ENCODE measurements at regions not wholly inside any gene's neighbourhood (a gene's known extent, or its start where the extent isn't known, plus 50 kb on each side); places are given as distances from the start of the nearest gene placed in this dataset.

DNA sequence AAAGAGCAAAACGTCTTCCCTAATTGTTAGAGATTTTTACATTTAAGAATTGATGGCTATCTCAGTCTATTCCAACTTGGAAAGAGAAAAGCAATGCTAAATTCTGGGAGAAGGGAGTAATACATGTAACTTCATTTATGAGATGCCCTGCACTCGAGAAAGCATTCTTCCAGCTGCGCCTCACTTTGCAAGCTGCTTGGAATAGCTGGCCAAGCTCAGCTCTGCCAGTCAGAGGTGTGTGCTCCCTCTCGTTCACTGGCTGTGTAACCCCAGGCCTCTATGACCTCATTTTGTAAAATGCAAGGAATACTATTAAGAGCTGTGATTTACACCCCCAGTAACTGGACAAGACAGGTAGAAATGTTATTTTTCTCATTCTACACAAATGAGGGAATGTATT lies 79.1 kb downstream of the OTX2 start:
- H3K27ac ChIP-seq (ENCODE audit: low read length) = no peak overlapping the region
- ChIA-PET CTCF (no interaction called here), POLR2A (ENCODE audit: unreplicated experiment) (interaction anchor here (0.7 kb wide), 1 partner anchor 46 kb away, joined by 12 read pairs; no protein-coding TSS in a partner anchor)
- H3K9me3 ChIP-seq (ENCODE audit: low read length) = no peaks in the 10 kb centered on the region
- H3K4me3 ChIP-seq (ENCODE audit: low read length) = no peak overlapping the region
- peaks cover 77% of the 10 kb centered on the region for H3K27me3 ChIP-seq (ENCODE audit: low read length)
- H3K9ac ChIP-seq (ENCODE audit: low read length) = no peak overlapping the region
- no peaks in the 10 kb centered on the region for H3K36me3 ChIP-seq (ENCODE audit: low read depth, low read length)
- ATAC-seq (no peak), DNase-seq (no peak)
- H3K4me2 ChIP-seq (ENCODE audit: low read length) = no peak overlapping the region
- no peaks in the 10 kb centered on the region for H3K9me2 ChIP-seq (replicated peaks; ENCODE audit: low read length)
- H3F3A ChIP-seq (ENCODE audit: low read length, unreplicated experiment) = no peaks in the 10 kb centered on the region
- no peaks in the 10 kb centered on the region for H3K79me2 ChIP-seq (ENCODE audit: low read length)
- peaks cover 3% of the 10 kb centered on the region; the same call in 1 of the 2 replicates for H3K4me1 ChIP-seq (ENCODE audit: insufficient read depth, low read length)
- no peak for TF ChIP-seq EZH2 (IDR thresholded peaks at IDR 0.05; ENCODE audit: low read length, unreplicated experiment)
- TF ChIP-seq EZH2phosphoT487 (IDR thresholded peaks at IDR 0.05; ENCODE audit: borderline replicate concordance, low read length) = no peak
- TF ChIP-seq CTCF (conservative IDR thresholded peaks at IDR 0.05; ENCODE audit: low read depth, low read length) = no peak
- intact Hi-C loops (cut with micrococcal nuclease) = no loop called here
- H4K20me1 ChIP-seq (ENCODE audit: low read length) = no peaks in the 10 kb centered on the region
- no peak overlapping the region for H2AFZ ChIP-seq (ENCODE audit: low read length)
- BruUV-seq (replicated peaks) = no TSS peak

GRCh38 chr14:56730538-56731145 lies 79.6 kb downstream of the OTX2 start:
- ATAC-seq (no peak), DNase-seq (no peak)
- H3K4me2 ChIP-seq (ENCODE audit: low read length) = no peak overlapping the region
- peaks cover 81% of the 10 kb centered on the region for H3K27me3 ChIP-seq (ENCODE audit: low read length)
- CTCF ChIA-PET = no interaction called here
- no peaks in the 10 kb centered on the region for H3K9me2 ChIP-seq (replicated peaks; ENCODE audit: low read length)
- no TSS peak for BruUV-seq (replicated peaks)
- no peak overlapping the region for H3K27ac ChIP-seq (ENCODE audit: low read length)
- H3K79me2 ChIP-seq (ENCODE audit: low read length) = no peaks in the 10 kb centered on the region
- no peak overlapping the region for H3K4me3 ChIP-seq (ENCODE audit: low read length)
- intact Hi-C loops (cut with micrococcal nuclease) = no loop called here
- H3F3A ChIP-seq (ENCODE audit: low read length, unreplicated experiment) = no peaks in the 10 kb centered on the region
- no peak overlapping the region for H3K9ac ChIP-seq (ENCODE audit: low read length)
- H2AFZ ChIP-seq (ENCODE audit: low read length) = no peak overlapping the region
- H3K9me3 ChIP-seq (ENCODE audit: low read length) = no peaks in the 10 kb centered on the region
- H4K20me1 ChIP-seq (ENCODE audit: low read length) = no peaks in the 10 kb centered on the region
- POLR2A ChIA-PET (ENCODE audit: unreplicated experiment) = interaction anchor here (0.7 kb wide), 1 partner anchor 46 kb away, joined by 12 read pairs; no protein-coding TSS in a partner anchor
- no peak for TF ChIP-seq EZH2phosphoT487 (IDR thresholded peaks at IDR 0.05; ENCODE audit: borderline replicate concordance, low read length)
- TF ChIP-seq CTCF (conservative IDR thresholded peaks at IDR 0.05; ENCODE audit: low read depth, low read length) = no peak
- TF ChIP-seq EZH2 (IDR thresholded peaks at IDR 0.05; ENCODE audit: low read length, unreplicated experiment) = no peak
- no peaks in the 10 kb centered on the region for H3K36me3 ChIP-seq (ENCODE audit: low read depth, low read length)
- peaks cover 3% of the 10 kb centered on the region; the same call in 1 of the 2 replicates for H3K4me1 ChIP-seq (ENCODE audit: insufficient read depth, low read length)

DNA sequence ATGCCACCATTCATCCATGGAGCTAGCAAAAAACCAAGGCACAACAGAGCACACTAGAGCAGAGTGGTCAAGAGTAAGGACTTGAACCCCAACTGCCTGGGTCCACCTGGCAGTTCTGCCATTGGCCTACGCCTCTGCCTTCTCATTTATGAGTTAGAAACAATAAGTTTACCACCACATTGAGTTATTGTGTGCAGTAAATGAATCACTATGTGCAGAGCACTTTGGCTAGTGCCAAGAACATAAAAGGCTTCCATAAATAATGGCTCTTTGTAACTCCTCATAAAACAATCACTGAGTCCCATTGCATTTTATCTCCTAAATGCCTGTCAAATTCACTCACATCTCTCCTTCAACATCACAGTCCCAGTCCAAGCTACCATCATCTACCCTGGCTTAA lies 86.3 kb downstream of the OTX2 start:
- DNase-seq (no peak), ATAC-seq (no peak)
- Histone ChIP-seq H2AFZ (ENCODE audit: low read length) (no peak overlapping the region), H3K4me1 (ENCODE audit: insufficient read depth, low read length) (no peaks in the 10 kb centered on the region), H3K9ac (ENCODE audit: low read length) (no peak overlapping the region), H3F3A (ENCODE audit: low read length, unreplicated experiment) (no peaks in the 10 kb centered on the region), H3K36me3 (ENCODE audit: low read depth, low read length) (no peaks in the 10 kb centered on the region), H3K27me3 (ENCODE audit: low read length) (peaks cover 76% of the 10 kb centered on the region), H3K4me2 (ENCODE audit: low read length) (no peak overlapping the region), H3K79me2 (ENCODE audit: low read length) (no peaks in the 10 kb centered on the region), H3K9me2 (replicated peaks; ENCODE audit: low read length) (no peaks in the 10 kb centered on the region), H4K20me1 (ENCODE audit: low read length) (no peaks in the 10 kb centered on the region), H3K9me3 (ENCODE audit: low read length) (no peaks in the 10 kb centered on the region), H3K4me3 (ENCODE audit: low read length) (no peak overlapping the region), H3K27ac (ENCODE audit: low read length) (no peak overlapping the region)
- ChIA-PET CTCF (no interaction called here), POLR2A (ENCODE audit: unreplicated experiment) (no interaction called here)
- TF ChIP-seq EZH2phosphoT487 (IDR thresholded peaks at IDR 0.05; ENCODE audit: borderline replicate concordance, low read length) (no peak), EZH2 (IDR thresholded peaks at IDR 0.05; ENCODE audit: low read length, unreplicated experiment) (no peak), CTCF (conservative IDR thresholded peaks at IDR 0.05; ENCODE audit: low read depth, low read length) (no peak)
- no TSS peak for BruUV-seq (replicated peaks)
- intact Hi-C loops (cut with micrococcal nuclease) = no loop called here

Measured in PC-3 (cell line).